ENCODE measurements at regions not wholly inside any gene's neighbourhood (a gene's known extent, or its start where the extent isn't known, plus 50 kb on each side); places are given as distances from the start of the nearest gene placed in this dataset.
A peak's percentile ranks its signal among the peaks of the same experiment; 100 is the strongest.

GRCh38 chr16:17026600-17027242 lies 444.0 kb downstream of the XYLT1 start:
- ChIA-PET CTCF (interaction anchor here (1.1 to 1.5 kb wide), 3 partner anchors 9 to 166 kb away, joined by 3 to 4 read pairs (median 3); no protein-coding TSS in a partner anchor), POLR2A (interaction anchor here (0.6 to 1.0 kb wide), 3 partner anchors 12 to 44 kb away, joined by 3 to 12 read pairs (median 4); no protein-coding TSS in a partner anchor)
- DNase-seq (ENCODE audit: extremely low spot score), result peak; percentile 31
- TF ChIP-seq CTCF (IDR thresholded peaks at IDR 0.05; ENCODE audit: control extremely low read depth, extremely low read depth, low read depth, missing control alignments), result no peak

GRCh38 chr16:17027488-17028129 lies 443.2 kb downstream of the XYLT1 start:
- CTCF ChIA-PET, result interaction anchor here (1.1 to 2.6 kb wide), 4 partner anchors 8 to 167 kb away, joined by 3 to 8 read pairs (median 4); no protein-coding TSS in a partner anchor
- no peak for DNase-seq (ENCODE audit: extremely low spot score)
- POLR2A ChIA-PET, result interaction anchor here (1.0 kb wide), 2 partner anchors 13 to 43 kb away, joined by 4 to 12 read pairs; no protein-coding TSS in a partner anchor
- TF ChIP-seq CTCF (IDR thresholded peaks at IDR 0.05; ENCODE audit: control extremely low read depth, extremely low read depth, low read depth, missing control alignments), result no peak

- TF ChIP-seq CTCF (IDR thresholded peaks at IDR 0.05; ENCODE audit: control extremely low read depth, extremely low read depth, low read depth, missing control alignments), result no peak
- DNase-seq (ENCODE audit: extremely low spot score), result no peak
- POLR2A ChIA-PET, result no interaction called here
- CTCF ChIA-PET, result interaction anchor here (1.1 to 2.6 kb wide), 3 partner anchors 9 to 11 kb away, joined by 3 to 8 read pairs (median 6); no protein-coding TSS in a partner anchor
Measured at GRCh38 chr16:17029602-17030350, 441.0 kb downstream of the XYLT1 start.

- no peak for TF ChIP-seq CTCF (IDR thresholded peaks at IDR 0.05; ENCODE audit: control extremely low read depth, extremely low read depth, low read depth, missing control alignments)
- DNase-seq (ENCODE audit: extremely low spot score), result no peak
- POLR2A ChIA-PET, result interaction anchor here (0.7 kb wide), 1 partner anchor 195 kb away, joined by 4 read pairs; no protein-coding TSS in a partner anchor
- CTCF ChIA-PET, result no interaction called here
Measured at GRCh38 chr16:17031484-17032268, 439.1 kb downstream of the XYLT1 start.

- DNase-seq (ENCODE audit: extremely low spot score), result no peak
- ChIA-PET POLR2A (interaction anchor here (0.7 kb wide), 1 partner anchor 194 kb away, joined by 4 read pairs; no protein-coding TSS in a partner anchor), CTCF (no interaction called here)
- no peak for TF ChIP-seq CTCF (IDR thresholded peaks at IDR 0.05; ENCODE audit: control extremely low read depth, extremely low read depth, low read depth, missing control alignments)
Measured at GRCh38 chr16:17032332-17032731, 438.4 kb downstream of the XYLT1 start.
